ENCODE measurements at regions not wholly inside any gene's neighbourhood (a gene's known extent, or its start where the extent isn't known, plus 50 kb on each side); places are given as distances from the start of the nearest gene placed in this dataset.

DNA sequence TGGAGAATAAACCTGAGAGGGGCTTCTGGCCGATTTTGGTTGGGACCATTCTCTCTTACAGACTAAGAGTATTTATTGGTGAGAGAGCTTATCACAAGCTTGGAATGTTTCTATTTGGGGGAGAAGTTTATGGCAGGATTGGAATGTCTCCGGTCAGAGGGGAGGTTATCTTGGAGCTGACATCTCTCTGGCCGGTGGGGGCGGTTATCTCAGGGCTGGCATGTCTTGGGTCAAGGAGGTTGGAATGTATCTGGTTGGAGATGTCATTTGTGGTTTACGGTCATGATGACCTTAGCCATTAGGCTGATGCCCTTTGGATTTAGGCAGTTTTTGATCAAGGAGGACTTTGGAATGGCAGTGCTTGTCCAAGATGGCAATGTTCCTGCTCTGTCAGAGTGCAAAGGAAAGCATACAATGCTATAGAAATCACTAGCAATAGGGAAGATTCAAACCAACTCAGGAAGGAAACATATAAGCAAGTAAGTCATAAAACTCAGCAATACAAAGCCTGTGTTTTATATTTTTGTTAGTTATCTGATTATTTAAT is 362.4 kb upstream of the LRATD1 start:
- intact Hi-C loops (cut with DNase I; ENCODE audit: low total_unique reads), result no loop called here
- no peak for TF ChIP-seq POLR2A (IDR thresholded peaks at IDR 0.05)
- TF ChIP-seq, protein P1, sequence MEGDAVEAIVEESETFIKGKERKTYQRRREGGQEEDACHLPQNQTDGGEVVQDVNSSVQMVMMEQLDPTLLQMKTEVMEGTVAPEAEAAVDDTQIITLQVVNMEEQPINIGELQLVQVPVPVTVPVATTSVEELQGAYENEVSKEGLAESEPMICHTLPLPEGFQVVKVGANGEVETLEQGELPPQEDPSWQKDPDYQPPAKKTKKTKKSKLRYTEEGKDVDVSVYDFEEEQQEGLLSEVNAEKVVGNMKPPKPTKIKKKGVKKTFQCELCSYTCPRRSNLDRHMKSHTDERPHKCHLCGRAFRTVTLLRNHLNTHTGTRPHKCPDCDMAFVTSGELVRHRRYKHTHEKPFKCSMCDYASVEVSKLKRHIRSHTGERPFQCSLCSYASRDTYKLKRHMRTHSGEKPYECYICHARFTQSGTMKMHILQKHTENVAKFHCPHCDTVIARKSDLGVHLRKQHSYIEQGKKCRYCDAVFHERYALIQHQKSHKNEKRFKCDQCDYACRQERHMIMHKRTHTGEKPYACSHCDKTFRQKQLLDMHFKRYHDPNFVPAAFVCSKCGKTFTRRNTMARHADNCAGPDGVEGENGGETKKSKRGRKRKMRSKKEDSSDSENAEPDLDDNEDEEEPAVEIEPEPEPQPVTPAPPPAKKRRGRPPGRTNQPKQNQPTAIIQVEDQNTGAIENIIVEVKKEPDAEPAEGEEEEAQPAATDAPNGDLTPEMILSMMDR (IDR thresholded peaks at IDR 0.05), result no peak

GRCh38 chr2:14272396-14273075 is 360.0 kb upstream of the LRATD1 start:
- Histone ChIP-seq H3K4me3 (no peak overlapping the region), H3K36me3 (ENCODE audit: low read depth, missing control alignments) (no peaks in the 10 kb centered on the region), H3K27me3 (no peaks in the 10 kb centered on the region), H3K4me1 (no peaks in the 10 kb centered on the region), H3K27ac (no peak overlapping the region), H3K9me3 (no peaks in the 10 kb centered on the region)
- no peak for DNase-seq
- TF ChIP-seq, protein P1 (IDR thresholded peaks at IDR 0.05), result no peak
- no peak for TF ChIP-seq POLR2A (IDR thresholded peaks at IDR 0.05)
- 57 to 77% methylated on average over 4 of the region's 4 CpGs for WGBS, 2 donors
- intact Hi-C loops (cut with DNase I; ENCODE audit: low total_unique reads), result no loop called here

More for the DNA sequence above, 362.4 kb upstream of the LRATD1 start:
- WGBS, 2 donors, result 65 to 80% methylated on average over 5 of the region's 5 CpGs
- no peaks in the 10 kb centered on the region for H3K36me3 ChIP-seq (ENCODE audit: low read depth, missing control alignments)
- H3K27ac ChIP-seq, result no peak overlapping the region
- H3K4me3 ChIP-seq, result no peak overlapping the region
- no peaks in the 10 kb centered on the region for H3K27me3 ChIP-seq
- DNase-seq, result no peak
- H3K9me3 ChIP-seq, result no peaks in the 10 kb centered on the region
- H3K4me1 ChIP-seq, result no peaks in the 10 kb centered on the region

DNA sequence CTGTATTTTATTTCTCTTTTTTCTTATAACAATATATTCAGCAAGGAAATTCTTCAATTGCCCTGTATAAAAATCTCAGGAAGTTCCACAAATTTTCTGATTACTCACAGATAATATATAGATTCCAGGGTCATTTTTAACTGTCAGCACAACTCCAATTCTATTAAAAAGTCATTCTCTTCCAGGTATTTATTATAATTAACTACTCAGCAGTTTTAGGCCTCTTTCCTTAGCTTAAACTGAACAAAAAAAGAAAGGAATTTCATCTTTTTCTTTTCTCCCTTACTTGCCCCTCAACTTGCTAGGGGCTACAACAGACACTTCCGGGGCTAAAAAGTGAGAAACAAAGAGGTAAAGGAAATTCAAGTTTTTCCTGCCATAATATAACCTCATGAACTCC is 358.9 kb upstream of the LRATD1 start:
- Histone ChIP-seq H3K36me3 (ENCODE audit: low read depth, missing control alignments) (no peaks in the 10 kb centered on the region), H3K4me3 (no peak overlapping the region), H3K4me1 (no peaks in the 10 kb centered on the region), H3K9me3 (no peaks in the 10 kb centered on the region), H3K27me3 (no peaks in the 10 kb centered on the region), H3K27ac (no peak overlapping the region)
- intact Hi-C loops (cut with DNase I; ENCODE audit: low total_unique reads), result no loop called here
- TF ChIP-seq, protein P1 (IDR thresholded peaks at IDR 0.05), result no peak
- TF ChIP-seq POLR2A (IDR thresholded peaks at IDR 0.05), result no peak
- DNase-seq, result no peak
- WGBS, 2 donors, result 76 to 92% methylated on average over 1 of the region's 1 CpG

DNA sequence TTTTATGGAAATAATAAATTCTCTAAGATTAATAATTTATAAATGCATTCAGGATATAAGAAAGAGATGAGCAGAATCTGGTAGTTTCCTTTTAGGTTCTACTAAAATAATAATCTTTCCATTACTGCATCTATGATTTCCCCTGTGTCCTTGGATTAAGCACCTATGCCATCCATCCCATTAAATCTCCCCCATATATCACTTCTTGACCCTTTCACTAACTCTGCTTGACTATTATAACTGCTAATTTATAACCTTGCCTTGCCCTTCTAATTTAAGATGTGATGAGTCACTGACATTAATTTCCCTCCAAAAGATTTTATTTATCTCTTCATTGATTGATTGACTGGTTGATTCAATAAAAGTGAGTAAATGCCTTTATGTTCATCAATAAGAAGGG is 348.3 kb upstream of the LRATD1 start:
- TF ChIP-seq, protein P1 (IDR thresholded peaks at IDR 0.05), result no peak
- TF ChIP-seq POLR2A (IDR thresholded peaks at IDR 0.05), result no peak
- Histone ChIP-seq H3K9me3 (no peaks in the 10 kb centered on the region), H3K4me1 (no peaks in the 10 kb centered on the region), H3K27me3 (no peaks in the 10 kb centered on the region), H3K4me3 (no peak overlapping the region), H3K36me3 (ENCODE audit: low read depth, missing control alignments) (no peaks in the 10 kb centered on the region), H3K27ac (no peak overlapping the region)
- no peak for DNase-seq
- intact Hi-C loops (cut with DNase I; ENCODE audit: low total_unique reads), result no loop called here

DNA sequence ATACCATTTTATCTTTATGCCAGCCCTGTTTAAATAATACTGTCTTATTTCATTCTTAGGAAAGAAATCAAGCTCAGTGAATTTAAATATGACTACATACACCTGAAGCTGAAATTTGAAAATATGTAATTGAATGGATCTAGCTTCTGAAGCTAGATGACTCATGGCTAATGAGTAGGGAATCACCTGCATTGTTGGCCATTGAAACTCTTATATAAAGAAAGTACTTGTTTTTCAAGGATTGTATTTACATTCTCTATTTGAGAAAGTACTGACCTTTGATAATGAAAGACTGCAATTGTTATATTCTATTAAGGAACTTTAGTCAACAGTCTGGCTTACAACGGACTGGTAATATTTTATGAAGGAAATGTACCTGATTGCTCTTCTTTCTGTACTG is 346.7 kb upstream of the LRATD1 start:
- DNase-seq, result no peak
- intact Hi-C loops (cut with DNase I; ENCODE audit: low total_unique reads), result no loop called here
- TF ChIP-seq, protein P1 (IDR thresholded peaks at IDR 0.05), result no peak
- TF ChIP-seq POLR2A (IDR thresholded peaks at IDR 0.05), result no peak
- H3K4me1 ChIP-seq, result no peaks in the 10 kb centered on the region
- no peaks in the 10 kb centered on the region for H3K36me3 ChIP-seq (ENCODE audit: low read depth, missing control alignments)
- no peak overlapping the region for H3K27ac ChIP-seq
- no peaks in the 10 kb centered on the region for H3K9me3 ChIP-seq
- no peaks in the 10 kb centered on the region for H3K27me3 ChIP-seq
- H3K4me3 ChIP-seq, result no peak overlapping the region
- 84 to 89% methylated on average over 1 of the region's 1 CpG for WGBS, 2 donors

Data from testis (tissue), 2 donors.